ENCODE measurements at regions not wholly inside any gene's neighbourhood (a gene's known extent, or its start where the extent isn't known, plus 50 kb on each side); places are given as distances from the start of the nearest gene placed in this dataset.

DNA sequence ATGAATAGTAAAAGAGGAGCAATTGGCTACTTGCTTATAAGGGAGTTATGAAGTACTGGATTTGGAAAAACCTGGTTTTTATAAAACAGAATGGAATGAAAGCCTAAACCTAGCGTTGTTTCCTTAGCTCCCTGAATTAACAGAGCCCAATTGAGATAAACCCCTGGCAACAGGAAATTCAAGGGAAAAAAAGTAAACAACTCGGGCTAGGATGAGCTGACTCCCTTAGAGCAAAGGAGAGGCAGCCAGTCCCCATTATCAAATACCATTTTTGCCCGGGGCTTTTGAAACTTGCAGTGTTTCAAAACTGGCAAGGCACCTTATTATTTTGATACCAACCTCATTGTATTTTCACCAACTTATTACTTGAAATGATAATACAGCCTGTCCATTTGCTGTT, 587.5 kb downstream of the CD109 start:
- 22 to 36% methylated on average over 3 of the region's 3 CpGs for WGBS, 2 donors
- no peaks in the 10 kb centered on the region for H3K4me1 ChIP-seq (ENCODE audit: control insufficient read depth in 2 of 2, insufficient read depth in 2 of 2, low read length in 1 of 2)
- H3K9me3 ChIP-seq (ENCODE audit: control insufficient read depth in 2 of 2, insufficient read depth in 1 of 2, low read depth in 1 of 2, low read length in 1 of 2), result no peaks in the 10 kb centered on the region
- H3K4me3 ChIP-seq (ENCODE audit: low read depth in 1 of 2, low read length in 2 of 2), result no peak overlapping the region
- H3K27me3 ChIP-seq (ENCODE audit: control insufficient read depth in 1 of 2, insufficient read depth in 2 of 2, low read length in 2 of 2), result no peaks in the 10 kb centered on the region
- no peak overlapping the region for H3K27ac ChIP-seq (ENCODE audit: low read depth in 2 of 2, low read length in 1 of 2)
- H3K36me3 ChIP-seq (ENCODE audit: control insufficient read depth in 2 of 2, insufficient read depth in 2 of 2, low read length in 1 of 2), result no peaks in the 10 kb centered on the region

DNA sequence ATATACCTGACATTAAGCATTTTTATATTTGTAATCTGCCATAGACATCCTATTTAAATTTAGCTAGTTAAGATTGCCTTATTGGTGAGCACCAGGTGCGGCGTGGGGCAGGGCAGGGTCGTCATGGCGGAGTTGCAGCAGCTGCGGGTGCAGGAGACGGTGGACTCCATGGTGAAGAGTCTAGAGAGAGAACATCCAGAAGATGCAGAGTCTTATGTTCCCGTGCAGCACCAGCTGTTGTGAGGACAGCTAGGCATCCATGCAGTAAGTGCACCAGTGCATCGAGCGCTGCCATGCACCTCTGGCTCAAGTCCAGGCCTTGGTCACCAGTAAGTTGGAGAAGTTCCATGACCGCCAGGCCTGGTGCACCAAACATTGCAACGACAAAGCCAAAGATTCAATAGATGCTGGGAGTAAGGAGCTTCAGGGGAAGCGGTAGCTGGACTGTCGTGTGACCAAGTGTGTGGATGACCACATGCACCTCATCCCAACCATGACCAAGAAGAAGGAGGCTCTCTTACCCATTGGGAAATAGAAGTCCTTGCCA, 586.2 kb downstream of the CD109 start:
- Histone ChIP-seq H3K4me3 (ENCODE audit: low read depth in 1 of 2, low read length in 2 of 2) (no peak overlapping the region), H3K9me3 (ENCODE audit: control insufficient read depth in 2 of 2, insufficient read depth in 1 of 2, low read depth in 1 of 2, low read length in 1 of 2) (no peaks in the 10 kb centered on the region), H3K27ac (ENCODE audit: low read depth in 2 of 2, low read length in 1 of 2) (no peak overlapping the region), H3K36me3 (ENCODE audit: control insufficient read depth in 2 of 2, insufficient read depth in 2 of 2, low read length in 1 of 2) (no peaks in the 10 kb centered on the region), H3K27me3 (ENCODE audit: control insufficient read depth in 1 of 2, insufficient read depth in 2 of 2, low read length in 2 of 2) (no peaks in the 10 kb centered on the region), H3K4me1 (ENCODE audit: control insufficient read depth in 2 of 2, insufficient read depth in 2 of 2, low read length in 1 of 2) (no peaks in the 10 kb centered on the region)
- 94 to 95% methylated on average over 13 of the region's 13 CpGs for WGBS, 2 donors

DNA sequence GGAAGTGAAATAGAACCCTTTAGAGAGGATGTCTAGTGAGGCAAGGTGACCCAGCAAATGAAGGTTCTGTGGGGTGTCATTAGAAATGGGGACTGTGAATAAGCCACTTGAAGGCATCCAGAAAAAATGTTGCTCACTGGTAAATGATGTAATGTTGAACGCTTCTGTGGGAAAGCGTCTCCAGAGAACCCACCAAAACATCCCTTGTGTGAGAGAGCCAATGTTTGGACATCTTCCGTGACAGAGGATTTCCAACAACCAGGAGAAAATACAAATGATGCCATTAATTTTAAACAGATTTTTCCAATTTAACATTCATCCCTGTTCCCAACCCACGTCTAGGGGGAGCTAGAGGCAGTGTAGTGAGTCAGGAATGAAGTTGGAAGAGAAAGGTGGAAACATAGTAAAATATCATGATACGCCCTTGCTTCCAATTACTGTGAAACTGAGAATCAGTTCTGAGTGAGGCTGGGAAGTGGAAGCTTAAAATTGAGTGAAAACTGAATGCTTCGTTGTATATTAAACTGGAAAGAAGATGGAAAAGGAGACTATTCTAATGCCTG, 584.2 kb downstream of the CD109 start:
- H3K27ac ChIP-seq (ENCODE audit: low read depth in 2 of 2, low read length in 1 of 2), result no peak overlapping the region
- no peak overlapping the region for H3K4me3 ChIP-seq (ENCODE audit: low read depth in 1 of 2, low read length in 2 of 2)
- H3K36me3 ChIP-seq (ENCODE audit: control insufficient read depth in 2 of 2, insufficient read depth in 2 of 2, low read length in 1 of 2), result no peaks in the 10 kb centered on the region
- WGBS, 2 donors, result 71% methylated on average over 6 of the region's 6 CpGs
- no peaks in the 10 kb centered on the region for H3K4me1 ChIP-seq (ENCODE audit: control insufficient read depth in 2 of 2, insufficient read depth in 2 of 2, low read length in 1 of 2)
- H3K27me3 ChIP-seq (ENCODE audit: control insufficient read depth in 1 of 2, insufficient read depth in 2 of 2, low read length in 2 of 2), result no peaks in the 10 kb centered on the region
- H3K9me3 ChIP-seq (ENCODE audit: control insufficient read depth in 2 of 2, insufficient read depth in 1 of 2, low read depth in 1 of 2, low read length in 1 of 2), result no peaks in the 10 kb centered on the region

DNA sequence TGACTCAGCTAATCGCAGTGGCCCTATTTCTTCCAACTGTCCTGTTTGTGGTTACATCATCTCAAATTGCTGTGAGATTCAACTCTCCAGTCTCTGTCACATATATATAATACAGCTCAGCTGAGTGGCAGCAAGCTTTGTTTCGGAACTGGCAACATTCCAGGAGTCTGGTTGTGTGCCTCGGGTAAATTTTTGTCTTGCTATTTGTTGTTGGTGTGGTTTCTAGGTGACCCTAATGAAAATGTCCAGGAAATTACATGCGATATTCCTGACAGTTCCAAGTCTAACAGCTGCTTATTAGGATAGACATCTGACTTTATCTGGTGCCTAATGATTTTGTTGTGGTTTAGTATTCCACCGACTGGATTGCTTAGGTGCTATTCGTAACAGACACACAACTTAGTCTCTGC, 581.8 kb downstream of the CD109 start:
- Histone ChIP-seq H3K4me1 (ENCODE audit: control insufficient read depth in 2 of 2, insufficient read depth in 2 of 2, low read length in 1 of 2) (no peaks in the 10 kb centered on the region), H3K9me3 (ENCODE audit: control insufficient read depth in 2 of 2, insufficient read depth in 1 of 2, low read depth in 1 of 2, low read length in 1 of 2) (no peaks in the 10 kb centered on the region), H3K27me3 (ENCODE audit: control insufficient read depth in 1 of 2, insufficient read depth in 2 of 2, low read length in 2 of 2) (no peaks in the 10 kb centered on the region), H3K36me3 (ENCODE audit: control insufficient read depth in 2 of 2, insufficient read depth in 2 of 2, low read length in 1 of 2) (no peaks in the 10 kb centered on the region), H3K4me3 (ENCODE audit: low read depth in 1 of 2, low read length in 2 of 2) (no peak overlapping the region), H3K27ac (ENCODE audit: low read depth in 2 of 2, low read length in 1 of 2) (no peak overlapping the region)
- 29 to 42% methylated on average over 6 of the region's 6 CpGs for WGBS, 2 donors

DNA sequence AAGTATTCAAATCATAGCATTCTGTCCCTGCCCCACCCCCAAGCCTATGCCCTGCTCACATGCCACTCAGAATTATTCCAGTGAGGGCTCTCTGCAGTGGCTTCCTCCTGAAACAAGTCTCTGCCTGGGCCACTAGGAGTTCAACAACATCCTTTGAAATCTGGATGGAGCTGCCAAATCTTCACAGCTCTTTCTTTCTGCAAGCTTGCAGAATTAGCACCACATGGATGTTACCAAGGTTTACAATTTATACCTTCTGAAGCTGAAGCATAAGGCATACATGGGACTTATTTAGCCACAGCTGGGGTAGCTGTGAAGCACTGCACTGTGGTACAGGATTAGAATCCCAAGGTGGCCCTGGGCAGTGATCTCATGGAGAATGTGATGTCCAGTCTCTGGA, 577.5 kb downstream of the CD109 start:
- Histone ChIP-seq H3K9me3 (ENCODE audit: control insufficient read depth in 2 of 2, insufficient read depth in 1 of 2, low read depth in 1 of 2, low read length in 1 of 2) (no peaks in the 10 kb centered on the region), H3K27ac (ENCODE audit: low read depth in 2 of 2, low read length in 1 of 2) (no peak overlapping the region), H3K4me1 (ENCODE audit: control insufficient read depth in 2 of 2, insufficient read depth in 2 of 2, low read length in 1 of 2) (no peaks in the 10 kb centered on the region), H3K27me3 (ENCODE audit: control insufficient read depth in 1 of 2, insufficient read depth in 2 of 2, low read length in 2 of 2) (no peaks in the 10 kb centered on the region), H3K4me3 (ENCODE audit: low read depth in 1 of 2, low read length in 2 of 2) (no peak overlapping the region), H3K36me3 (ENCODE audit: control insufficient read depth in 2 of 2, insufficient read depth in 2 of 2, low read length in 1 of 2) (no peaks in the 10 kb centered on the region)

DNA sequence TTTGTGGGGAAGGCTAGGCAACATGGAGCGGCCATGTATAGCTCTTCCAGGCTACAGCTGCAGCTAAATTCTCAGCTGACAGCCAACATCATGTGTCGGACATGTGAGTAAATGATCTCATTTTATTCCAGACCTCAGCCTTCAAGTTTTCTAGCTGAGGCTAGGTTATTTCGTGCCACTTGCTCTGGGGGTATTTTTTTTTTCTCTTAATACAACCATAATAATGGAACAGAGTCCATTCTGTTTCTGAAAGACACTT, 573.5 kb downstream of the CD109 start:
- Histone ChIP-seq H3K36me3 (ENCODE audit: control insufficient read depth in 2 of 2, insufficient read depth in 2 of 2, low read length in 1 of 2) (no peaks in the 10 kb centered on the region), H3K27ac (ENCODE audit: low read depth in 2 of 2, low read length in 1 of 2) (no peak overlapping the region), H3K4me1 (ENCODE audit: control insufficient read depth in 2 of 2, insufficient read depth in 2 of 2, low read length in 1 of 2) (no peaks in the 10 kb centered on the region), H3K4me3 (ENCODE audit: low read depth in 1 of 2, low read length in 2 of 2) (no peak overlapping the region), H3K9me3 (ENCODE audit: control insufficient read depth in 2 of 2, insufficient read depth in 1 of 2, low read depth in 1 of 2, low read length in 1 of 2) (no peaks in the 10 kb centered on the region), H3K27me3 (ENCODE audit: control insufficient read depth in 1 of 2, insufficient read depth in 2 of 2, low read length in 2 of 2) (no peaks in the 10 kb centered on the region)
- 56 to 78% methylated on average over 3 of the region's 3 CpGs for WGBS, 2 donors

DNA sequence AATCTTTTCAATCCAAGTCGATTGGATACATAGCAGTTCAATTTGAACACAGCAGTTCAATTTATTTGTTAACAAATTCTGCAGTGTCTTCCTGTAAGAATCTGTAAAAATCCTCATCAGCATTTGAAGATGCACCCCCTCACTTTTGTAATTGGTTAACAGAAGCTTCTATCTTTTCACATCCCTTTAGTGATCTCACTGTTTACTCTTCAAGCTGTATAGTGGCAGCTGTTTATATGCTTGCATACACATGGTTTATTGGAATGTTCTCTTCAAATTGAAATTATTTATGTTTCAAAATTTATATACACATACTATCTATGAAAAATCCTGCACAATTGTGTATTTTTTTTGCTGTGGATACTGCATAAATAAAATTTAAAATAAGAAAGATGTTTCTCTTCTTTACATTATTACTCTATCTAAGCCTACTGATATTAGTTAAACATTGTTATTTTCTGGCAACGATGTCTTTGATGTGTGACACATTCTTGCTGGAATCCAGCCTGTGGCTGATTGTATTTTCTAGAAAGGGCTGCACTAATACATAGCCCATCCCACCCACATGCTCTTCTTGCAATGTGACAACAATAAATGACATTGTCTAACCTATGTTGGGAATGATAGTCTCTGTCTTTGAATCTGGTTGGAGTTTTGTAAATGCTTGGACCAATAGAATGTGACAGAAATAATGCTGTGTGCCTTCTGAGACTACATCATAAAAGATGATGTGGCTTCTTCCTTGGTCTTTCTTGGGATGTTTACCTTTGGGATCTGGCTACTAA, 573.0 kb downstream of the CD109 start:
- H3K4me1 ChIP-seq (ENCODE audit: control insufficient read depth in 2 of 2, insufficient read depth in 2 of 2, low read length in 1 of 2), result no peaks in the 10 kb centered on the region
- H3K27me3 ChIP-seq (ENCODE audit: control insufficient read depth in 1 of 2, insufficient read depth in 2 of 2, low read length in 2 of 2), result no peaks in the 10 kb centered on the region
- no peak overlapping the region for H3K4me3 ChIP-seq (ENCODE audit: low read depth in 1 of 2, low read length in 2 of 2)
- no peaks in the 10 kb centered on the region for H3K36me3 ChIP-seq (ENCODE audit: control insufficient read depth in 2 of 2, insufficient read depth in 2 of 2, low read length in 1 of 2)
- 31 to 37% methylated on average over 2 of the region's 2 CpGs for WGBS, 2 donors
- H3K27ac ChIP-seq (ENCODE audit: low read depth in 2 of 2, low read length in 1 of 2), result no peak overlapping the region
- H3K9me3 ChIP-seq (ENCODE audit: control insufficient read depth in 2 of 2, insufficient read depth in 1 of 2, low read depth in 1 of 2, low read length in 1 of 2), result no peaks in the 10 kb centered on the region

DNA sequence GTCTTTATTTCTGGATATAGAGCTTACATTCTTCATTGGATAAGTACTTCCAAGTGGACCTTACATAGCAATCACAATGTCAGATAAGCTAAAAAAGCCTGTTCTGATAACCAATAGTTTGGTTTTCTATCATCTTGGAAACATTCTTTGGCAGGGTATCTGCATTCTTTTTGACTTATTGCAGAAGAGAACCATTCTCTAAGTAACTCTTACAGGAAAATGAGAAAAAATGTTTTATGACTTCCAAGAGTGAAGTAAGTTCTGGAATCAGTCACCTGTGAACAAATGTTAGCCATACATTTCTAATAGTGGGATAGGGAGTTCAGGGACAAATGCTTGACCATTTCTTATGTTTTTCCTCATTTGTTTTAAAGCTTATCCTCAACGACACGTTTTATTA, 564.0 kb downstream of the CD109 start:
- H3K9me3 ChIP-seq (ENCODE audit: control insufficient read depth in 2 of 2, insufficient read depth in 1 of 2, low read depth in 1 of 2, low read length in 1 of 2), result no peaks in the 10 kb centered on the region
- 69 to 78% methylated on average over 2 of the region's 2 CpGs for WGBS, 2 donors
- H3K4me1 ChIP-seq (ENCODE audit: control insufficient read depth in 2 of 2, insufficient read depth in 2 of 2, low read length in 1 of 2), result no peaks in the 10 kb centered on the region

DNA sequence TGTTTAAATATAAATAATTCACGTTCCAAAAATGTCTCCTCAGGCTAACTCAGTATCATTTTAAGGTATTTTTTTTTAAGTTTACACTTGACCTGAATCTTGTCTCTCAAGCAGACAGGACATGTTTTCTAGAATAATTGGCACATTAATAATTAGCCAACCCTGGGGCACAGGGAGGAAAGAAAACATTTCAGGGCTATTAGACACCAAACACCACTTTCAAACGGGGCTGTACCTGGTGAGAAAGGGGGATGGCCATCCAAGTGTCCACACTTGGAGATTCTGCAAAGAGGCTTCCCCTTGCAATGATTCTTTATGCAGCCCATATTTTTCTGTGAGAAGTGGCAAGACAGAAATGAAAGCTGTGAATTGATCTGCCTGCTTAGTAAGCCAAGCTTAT, 560.8 kb downstream of the CD109 start:
- Histone ChIP-seq H3K27ac (ENCODE audit: low read depth in 2 of 2, low read length in 1 of 2) (no peak overlapping the region), H3K27me3 (ENCODE audit: control insufficient read depth in 1 of 2, insufficient read depth in 2 of 2, low read length in 2 of 2) (no peaks in the 10 kb centered on the region), H3K9me3 (ENCODE audit: control insufficient read depth in 2 of 2, insufficient read depth in 1 of 2, low read depth in 1 of 2, low read length in 1 of 2) (no peaks in the 10 kb centered on the region), H3K4me3 (ENCODE audit: low read depth in 1 of 2, low read length in 2 of 2) (no peak overlapping the region), H3K36me3 (ENCODE audit: control insufficient read depth in 2 of 2, insufficient read depth in 2 of 2, low read length in 1 of 2) (no peaks in the 10 kb centered on the region), H3K4me1 (ENCODE audit: control insufficient read depth in 2 of 2, insufficient read depth in 2 of 2, low read length in 1 of 2) (no peaks in the 10 kb centered on the region)
- 11 to 15% methylated on average over 2 of the region's 2 CpGs for WGBS, 2 donors

More for the DNA sequence above, 564.0 kb downstream of the CD109 start:
- Histone ChIP-seq H3K4me3 (ENCODE audit: low read depth in 1 of 2, low read length in 2 of 2) (no peak overlapping the region), H3K27me3 (ENCODE audit: control insufficient read depth in 1 of 2, insufficient read depth in 2 of 2, low read length in 2 of 2) (peaks cover 0 to 4% of the 10 kb centered on the region in 2 donors), H3K36me3 (ENCODE audit: control insufficient read depth in 2 of 2, insufficient read depth in 2 of 2, low read length in 1 of 2) (no peaks in the 10 kb centered on the region), H3K27ac (ENCODE audit: low read depth in 2 of 2, low read length in 1 of 2) (no peak overlapping the region)

DNA sequence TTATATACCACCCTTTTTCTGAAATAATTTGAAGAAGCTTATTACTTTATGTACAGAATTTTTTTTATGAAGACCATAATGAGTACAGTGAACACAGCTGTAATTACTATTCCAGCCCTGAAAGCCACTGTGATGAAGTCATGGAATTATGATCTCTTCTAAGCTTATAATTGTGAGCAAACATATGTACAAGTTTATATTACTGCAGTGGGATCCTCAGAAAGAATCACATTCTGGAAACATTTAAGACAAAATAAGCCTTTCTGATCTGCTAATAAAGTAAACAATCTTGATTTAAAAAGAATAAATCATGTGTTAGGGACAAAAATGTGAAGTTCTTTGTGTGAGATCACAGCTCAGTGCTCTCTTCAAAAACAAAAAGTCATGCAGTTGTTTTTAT, 560.4 kb downstream of the CD109 start:
- H3K4me1 ChIP-seq (ENCODE audit: control insufficient read depth in 2 of 2, insufficient read depth in 2 of 2, low read length in 1 of 2), result no peaks in the 10 kb centered on the region
- H3K27ac ChIP-seq (ENCODE audit: low read depth in 2 of 2, low read length in 1 of 2), result no peak overlapping the region
- H3K36me3 ChIP-seq (ENCODE audit: control insufficient read depth in 2 of 2, insufficient read depth in 2 of 2, low read length in 1 of 2), result no peaks in the 10 kb centered on the region
- no peaks in the 10 kb centered on the region for H3K27me3 ChIP-seq (ENCODE audit: control insufficient read depth in 1 of 2, insufficient read depth in 2 of 2, low read length in 2 of 2)
- no peak overlapping the region for H3K4me3 ChIP-seq (ENCODE audit: low read depth in 1 of 2, low read length in 2 of 2)
- H3K9me3 ChIP-seq (ENCODE audit: control insufficient read depth in 2 of 2, insufficient read depth in 1 of 2, low read depth in 1 of 2, low read length in 1 of 2), result no peaks in the 10 kb centered on the region
